NCI-H2107 treated with DMSO at 0.1 percent for 48 hours (cell line): ENCODE measurements at regions not wholly inside any gene's neighbourhood (a gene's known extent, or its start where the extent isn't known, plus 50 kb on each side); places are given as distances from the start of the nearest gene placed in this dataset.
A peak's percentile ranks its signal among the peaks of the same experiment; 100 is the strongest.

Experiments
- DNase-seq: peaks from one replicate; lab custom pipeline; 2025; ENCODE audit not compliant: unreplicated experiment; lab: John Stamatoyannopoulos, UW

DNA sequence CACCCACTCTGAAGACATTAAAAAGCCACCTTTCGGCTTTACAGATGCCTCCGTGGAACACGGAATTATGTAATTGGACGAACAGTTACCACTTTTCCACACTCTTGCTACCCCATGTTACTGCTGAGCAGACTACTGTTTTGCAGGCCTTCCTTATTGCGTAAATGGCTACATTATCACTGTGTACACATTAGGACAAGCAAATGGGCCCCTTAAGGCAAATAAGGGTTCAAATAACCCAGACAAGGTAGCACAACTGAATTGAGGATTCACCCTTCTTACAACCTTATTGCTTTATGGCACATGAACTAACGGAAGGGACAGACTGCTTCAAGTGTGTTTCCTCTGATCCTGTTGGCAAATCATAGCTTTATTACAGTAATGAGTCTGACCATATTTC, 832.2 kb upstream of the FANCL start:
- DNase-seq = no peak

- DNase-seq = no peak
Measured at GRCh38 chr2:59068255-59068654, 827.1 kb upstream of the FANCL start.

DNA sequence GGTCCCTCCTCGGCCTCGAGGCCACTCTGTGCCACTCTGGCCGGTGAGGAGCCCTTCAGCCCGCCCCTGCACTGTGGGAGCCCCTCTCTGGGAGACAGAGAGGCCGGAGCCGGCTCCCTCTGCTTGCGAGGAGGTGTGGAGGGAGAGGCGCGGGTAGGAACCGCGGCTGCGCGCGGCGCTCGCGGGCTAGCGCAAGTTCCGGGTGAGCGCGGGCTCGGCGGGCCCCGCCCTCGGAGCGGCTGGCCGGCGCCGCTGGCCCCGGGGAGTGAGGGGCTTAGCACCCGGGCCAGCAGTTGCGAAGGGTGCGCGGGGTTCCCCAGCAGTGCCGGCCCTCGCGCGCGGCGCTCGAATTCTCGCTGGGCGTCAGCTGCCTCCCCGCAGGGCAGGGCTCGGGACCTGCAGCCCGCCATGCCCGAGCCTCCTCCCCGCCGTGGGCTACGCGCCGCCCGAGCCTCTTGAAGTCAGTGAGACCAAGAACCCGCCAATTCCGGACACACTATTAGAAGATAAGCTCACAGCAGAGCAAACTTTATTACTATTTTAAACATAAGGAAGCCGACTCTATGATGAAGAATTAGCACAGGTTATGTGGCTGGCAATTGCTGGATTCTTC, 825.8 kb upstream of the FANCL start:
- no peak for DNase-seq

DNA sequence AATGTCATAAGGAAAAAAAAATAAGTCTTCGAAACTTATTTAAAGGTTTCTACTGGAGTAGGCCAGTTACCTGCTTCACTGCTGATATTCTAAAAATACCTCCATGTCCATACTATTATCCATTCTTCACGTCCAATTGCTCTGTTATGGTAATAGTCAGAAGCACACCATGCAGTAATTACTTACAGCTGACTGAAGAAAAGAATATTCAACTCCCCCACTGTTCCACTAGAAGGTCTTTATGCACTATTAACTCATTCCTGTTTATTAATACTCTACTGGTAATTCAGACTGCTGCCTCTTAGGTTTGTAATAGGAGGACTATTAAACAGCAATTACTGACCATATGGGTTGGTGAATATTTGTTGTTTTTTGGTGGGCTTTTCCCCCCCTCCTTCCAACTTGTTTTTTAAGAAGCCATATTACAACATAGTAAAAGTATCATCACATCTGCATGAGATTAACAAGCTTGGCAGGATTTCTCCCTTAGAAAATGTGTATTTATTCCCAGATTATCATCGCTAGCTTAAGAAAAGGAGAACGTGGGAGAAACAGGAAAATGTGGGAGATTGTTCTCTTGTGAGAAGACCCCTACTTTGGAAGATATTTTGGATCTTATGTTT, 806.4 kb upstream of the FANCL start:
- no peak for DNase-seq

- no peak for DNase-seq
Measured at GRCh38 chr2:59046401-59047372, 805.6 kb upstream of the FANCL start.

GRCh38 chr2:59044736-59045135, 803.6 kb upstream of the FANCL start:
- no peak for DNase-seq

GRCh38 chr2:59041139-59041538, 800.0 kb upstream of the FANCL start:
- no peak for DNase-seq

- DNase-seq = no peak
Measured at GRCh38 chr2:59034837-59035236, 793.7 kb upstream of the FANCL start.

DNA sequence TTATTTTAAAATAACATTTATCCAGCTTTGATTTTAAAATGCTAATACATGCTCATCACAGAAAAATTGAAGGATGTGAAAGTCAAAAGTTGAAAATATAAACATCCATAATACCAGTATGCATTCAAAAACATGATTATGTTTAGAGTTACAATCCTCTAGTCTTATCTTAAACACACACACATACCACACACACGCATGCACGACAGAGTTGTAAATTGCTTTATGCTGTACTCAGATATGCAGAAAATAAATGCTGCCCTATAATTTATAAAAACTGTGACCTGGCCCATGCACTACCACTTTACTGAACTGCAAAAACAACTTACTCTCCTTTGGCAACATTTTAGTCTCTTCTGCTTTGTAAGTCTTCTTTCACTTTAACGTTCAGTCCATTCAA, 793.0 kb upstream of the FANCL start:
- DNase-seq = no peak

DNA sequence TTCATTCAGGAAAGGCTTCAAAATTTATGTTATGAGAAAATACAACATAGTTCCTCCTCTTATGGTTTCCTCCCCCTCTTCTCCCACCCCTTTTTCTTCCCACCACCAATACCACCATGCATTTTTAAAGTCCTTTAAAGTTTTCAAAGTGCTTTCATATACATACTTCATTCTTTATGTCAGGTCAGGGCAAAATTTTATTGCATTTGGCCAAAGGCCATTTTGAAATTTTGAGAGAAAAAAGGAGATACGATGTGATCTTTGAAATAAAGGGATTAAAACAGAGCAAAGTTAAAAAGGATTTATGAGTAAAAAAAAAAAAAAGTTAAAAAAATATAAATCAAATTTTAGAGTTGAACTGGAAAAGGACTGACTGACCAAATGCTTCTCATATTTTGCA, 792.5 kb upstream of the FANCL start:
- DNase-seq = no peak

DNA sequence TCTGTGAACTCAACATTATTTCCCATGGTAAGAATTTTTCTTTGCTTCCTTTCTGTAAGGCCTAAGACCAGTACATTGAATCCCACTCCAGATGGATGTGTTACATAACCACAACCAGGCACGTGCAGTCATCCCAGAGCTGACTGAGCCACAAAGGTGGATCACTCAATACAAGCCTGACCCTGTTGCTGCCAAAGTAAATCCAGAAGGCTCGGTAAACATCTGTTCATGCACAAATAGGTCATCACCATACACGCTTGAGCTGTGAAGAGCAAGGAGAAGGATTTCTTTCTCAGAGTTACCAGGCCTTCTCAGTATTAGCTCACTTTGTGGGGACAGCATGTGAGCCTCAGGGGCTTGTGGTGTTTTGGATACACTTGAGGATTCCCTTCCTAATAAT, 791.4 kb upstream of the FANCL start:
- DNase-seq = peak; percentile 3

DNA sequence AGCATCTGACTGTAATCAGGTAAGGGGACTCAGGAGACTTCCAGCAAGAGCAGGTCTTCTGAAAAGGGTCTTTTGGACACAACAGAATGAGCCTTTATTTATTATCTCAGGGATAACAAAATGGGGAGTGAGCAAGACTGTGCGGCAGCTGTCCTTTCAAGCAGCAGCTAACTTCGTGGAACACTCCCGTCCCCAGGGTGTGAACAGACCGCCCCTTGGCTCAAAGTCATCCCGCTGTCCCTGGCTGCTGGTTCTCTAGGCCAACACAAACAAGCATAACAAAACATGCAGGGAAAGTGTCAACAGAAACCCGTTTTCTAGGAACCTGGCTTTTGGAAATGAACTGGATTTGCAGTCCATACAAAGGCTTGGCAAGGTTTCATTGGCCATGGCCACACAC, 787.9 kb upstream of the FANCL start:
- DNase-seq = no peak

DNA sequence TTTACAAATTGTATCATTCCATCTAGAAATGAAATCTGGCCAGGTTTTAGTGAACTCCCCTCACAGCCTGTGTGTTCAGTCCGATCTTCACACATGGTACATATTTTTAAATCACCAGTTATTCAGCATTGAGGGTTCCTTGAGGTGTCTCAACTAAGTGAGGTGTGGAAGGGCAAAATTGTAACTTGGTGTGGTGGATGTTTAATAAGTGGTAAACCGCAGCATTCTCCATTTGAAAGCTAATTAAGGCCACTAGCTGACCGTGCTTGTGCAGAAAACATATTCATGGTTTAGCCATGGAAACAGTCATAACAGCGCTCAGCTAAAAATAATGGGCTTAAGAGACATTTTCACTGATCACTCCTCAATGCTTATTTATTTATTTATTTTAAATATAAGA, 786.2 kb upstream of the FANCL start:
- DNase-seq = no peak

DNA sequence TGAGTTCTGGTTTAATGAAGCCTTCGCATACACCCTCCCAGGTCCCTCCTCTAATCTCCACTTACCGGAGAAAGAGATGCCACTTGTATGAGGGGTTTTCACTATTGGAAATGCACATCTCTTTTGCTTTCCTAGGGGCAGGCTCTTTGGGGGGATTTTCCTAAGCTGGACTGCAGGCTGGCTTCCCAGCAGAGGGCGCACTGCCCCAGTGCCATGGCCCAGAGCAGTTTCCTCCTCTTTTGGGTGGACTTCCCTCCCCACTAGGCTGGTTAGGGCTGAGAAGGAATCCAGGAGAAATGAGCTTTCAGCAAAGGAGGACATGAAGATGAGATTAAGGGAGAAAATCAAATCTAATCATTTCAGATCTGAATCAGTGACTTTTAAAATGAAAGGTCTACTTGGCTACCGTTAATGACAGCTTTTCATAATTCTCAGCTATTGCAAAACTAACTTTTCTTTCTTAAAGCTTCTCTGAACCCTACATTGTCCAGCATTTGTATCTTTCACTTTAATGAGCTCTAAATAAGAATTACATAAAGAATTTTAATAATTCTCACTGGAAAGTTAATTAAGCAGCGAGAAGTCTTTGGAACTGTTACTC, 784.1 kb upstream of the FANCL start:
- no peak for DNase-seq

DNA sequence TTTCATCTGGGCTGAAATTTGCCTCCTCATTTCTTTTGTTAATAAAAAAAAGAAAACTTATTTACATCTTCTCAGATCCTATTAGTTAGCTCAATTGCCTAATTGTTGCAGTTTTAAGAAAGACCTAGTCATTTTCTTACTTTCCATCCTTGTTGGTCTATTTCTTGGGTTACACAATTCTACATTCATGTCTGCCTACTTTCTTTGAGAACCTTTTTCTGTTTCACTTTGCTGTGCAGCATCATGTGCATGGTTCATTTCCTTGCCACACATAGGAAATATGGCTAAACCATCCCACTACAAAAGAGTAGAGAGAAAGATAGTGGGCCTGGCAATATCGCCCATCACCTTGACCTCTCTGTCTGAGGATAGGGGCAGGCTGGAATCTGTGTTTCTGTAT, 780.7 kb upstream of the FANCL start:
- DNase-seq = no peak

DNA sequence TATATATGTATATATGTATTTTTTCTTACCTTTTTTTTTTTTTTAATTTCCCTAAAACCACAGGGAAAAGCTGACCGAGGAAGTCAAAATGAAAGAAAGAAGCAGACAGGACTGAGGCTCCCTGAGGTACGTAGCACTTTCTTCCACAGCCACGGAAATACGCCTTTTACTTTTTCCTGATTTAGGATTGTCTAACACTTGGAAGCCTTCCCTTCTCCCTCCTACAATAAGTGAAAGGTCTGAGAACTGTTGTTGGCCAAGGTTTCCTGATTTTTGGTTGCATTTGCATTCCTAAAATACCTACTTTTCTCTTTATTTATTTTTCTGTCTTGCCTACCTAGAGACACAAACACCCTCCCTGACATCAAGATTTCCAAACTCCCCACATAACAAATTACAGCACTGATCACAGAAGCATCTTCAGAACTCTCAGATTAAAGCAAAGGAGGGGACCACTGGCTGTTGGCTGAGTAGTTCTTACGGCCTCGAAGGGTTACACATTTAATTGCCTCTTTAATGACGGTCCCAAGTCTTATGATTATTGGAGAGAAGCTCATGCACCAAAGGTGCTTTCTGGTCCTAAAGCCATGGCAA, 778.5 kb upstream of the FANCL start:
- DNase-seq = no peak

GRCh38 chr2:59018737-59019136, 777.6 kb upstream of the FANCL start:
- no peak for DNase-seq

- DNase-seq = no peak
Measured at GRCh38 chr2:59015027-59015426, 773.9 kb upstream of the FANCL start.

- no peak for DNase-seq
Measured at GRCh38 chr2:59012971-59013370, 771.8 kb upstream of the FANCL start.

GRCh38 chr2:59012234-59012633, 771.1 kb upstream of the FANCL start:
- no peak for DNase-seq

GRCh38 chr2:59008950-59009349, 767.8 kb upstream of the FANCL start:
- no peak for DNase-seq
